ENCODE measurements at regions not wholly inside any gene's neighbourhood (a gene's known extent, or its start where the extent isn't known, plus 50 kb on each side); places are given as distances from the start of the nearest gene placed in this dataset.
"Not testable (repeated sequence)": the region's sequence is repeated elsewhere in the genome, so short reads cannot be mapped to it uniquely, and the experiment has no call there.

- Mint-ChIP-seq H3K36me3 (ENCODE audit: insufficient read depth in 2 of 2) (peaks cover 29 to 49% of the 10 kb centered on the region in 2 donors), H3K4me3 (no peak overlapping the region), H3K4me1 (ENCODE audit: low read depth) (no peaks in the 10 kb centered on the region), H3K9me3 (peaks cover 38 to 46% of the 10 kb centered on the region in 2 donors), H3K27ac (no peak overlapping the region), H3K27me3 (ENCODE audit: low read depth) (no peaks in the 10 kb centered on the region)
- ATAC-seq (replicated peaks in 1 of 2) (no peak), DNase-seq (no peak)
Observed at GRCh38 chr7:57215423-57215822, 83.2 kb upstream of the ZNF479 start.

GRCh38 chr7:57216340-57216739, 84.1 kb upstream of the ZNF479 start:
- Mint-ChIP-seq H3K27ac (no peak overlapping the region), H3K36me3 (ENCODE audit: insufficient read depth in 2 of 2) (peaks cover 34 to 58% of the 10 kb centered on the region in 2 donors), H3K4me1 (ENCODE audit: low read depth) (no peaks in the 10 kb centered on the region), H3K27me3 (ENCODE audit: low read depth) (no peaks in the 10 kb centered on the region), H3K4me3 (no peak overlapping the region), H3K9me3 (peaks cover 43 to 54% of the 10 kb centered on the region in 2 donors)
- DNase-seq, result no peak
- ATAC-seq (replicated peaks in 1 of 2), result no peak

GRCh38 chr7:57218196-57218716, 86.0 kb upstream of the ZNF479 start:
- ATAC-seq (replicated peaks in 1 of 2) (no peak), DNase-seq (no peak)
- no peak overlapping the region for H3K27ac Mint-ChIP-seq
- no peaks in the 10 kb centered on the region for H3K27me3 Mint-ChIP-seq (ENCODE audit: low read depth)
- peaks cover 43 to 56% of the 10 kb centered on the region in 2 donors for H3K9me3 Mint-ChIP-seq
- no peaks in the 10 kb centered on the region for H3K4me1 Mint-ChIP-seq (ENCODE audit: low read depth)
- H3K36me3 Mint-ChIP-seq (ENCODE audit: insufficient read depth in 2 of 2), result peaks cover 34 to 58% of the 10 kb centered on the region in 2 donors
- no peak overlapping the region for H3K4me3 Mint-ChIP-seq

GRCh38 chr7:57220746-57221145, 88.5 kb upstream of the ZNF479 start:
- no peaks in the 10 kb centered on the region for H3K27me3 Mint-ChIP-seq (ENCODE audit: low read depth)
- H3K27ac Mint-ChIP-seq, result no peak overlapping the region
- H3K36me3 Mint-ChIP-seq (ENCODE audit: insufficient read depth in 2 of 2), result peaks cover 34 to 57% of the 10 kb centered on the region in 2 donors
- ATAC-seq (replicated peaks in 1 of 2) (no peak), DNase-seq (no peak)
- peaks cover 37 to 52% of the 10 kb centered on the region in 2 donors for H3K9me3 Mint-ChIP-seq
- no peaks in the 10 kb centered on the region for H3K4me1 Mint-ChIP-seq (ENCODE audit: low read depth)
- no peak overlapping the region for H3K4me3 Mint-ChIP-seq

- ATAC-seq (replicated peaks in 1 of 2) (no peak), DNase-seq (no peak)
- H3K27me3 Mint-ChIP-seq (ENCODE audit: low read depth), result no peaks in the 10 kb centered on the region
- peaks cover 13 to 22% of the 10 kb centered on the region in 2 donors for H3K36me3 Mint-ChIP-seq (ENCODE audit: insufficient read depth in 2 of 2)
- no peak overlapping the region for H3K4me3 Mint-ChIP-seq
- H3K27ac Mint-ChIP-seq, result no peak overlapping the region
- H3K4me1 Mint-ChIP-seq (ENCODE audit: low read depth), result no peaks in the 10 kb centered on the region
- H3K9me3 Mint-ChIP-seq, result peaks cover 5 to 17% of the 10 kb centered on the region in 2 donors
Observed at GRCh38 chr7:57225666-57226065, 93.4 kb upstream of the ZNF479 start.

GRCh38 chr7:57241236-57241635, 109.0 kb upstream of the ZNF479 start:
- not testable (repeated sequence) for H3K4me3 Mint-ChIP-seq; H3K27me3 Mint-ChIP-seq (ENCODE audit: low read depth); H3K27ac Mint-ChIP-seq; ATAC-seq (replicated peaks in 1 of 2); H3K4me1 Mint-ChIP-seq (ENCODE audit: low read depth); DNase-seq
- Mint-ChIP-seq H3K9me3 (peaks cover 24 to 35% of the 10 kb centered on the region in 2 donors), H3K36me3 (ENCODE audit: insufficient read depth in 2 of 2) (peaks cover 21 to 22% of the 10 kb centered on the region in 2 donors)

GRCh38 chr7:57243551-57243950, 111.3 kb upstream of the ZNF479 start:
- not testable (repeated sequence) for H3K4me3 Mint-ChIP-seq; H3K4me1 Mint-ChIP-seq (ENCODE audit: low read depth)
- peaks cover 19 to 36% of the 10 kb centered on the region in 2 donors for H3K9me3 Mint-ChIP-seq

GRCh38 chr7:57244345-57244980, 112.2 kb upstream of the ZNF479 start:
- ATAC-seq (replicated peaks in 1 of 2); H3K4me3 Mint-ChIP-seq; H3K27me3 Mint-ChIP-seq (ENCODE audit: low read depth); H3K27ac Mint-ChIP-seq; DNase-seq; H3K4me1 Mint-ChIP-seq (ENCODE audit: low read depth): not testable (repeated sequence)
- Mint-ChIP-seq H3K36me3 (ENCODE audit: insufficient read depth in 2 of 2) (peaks cover 15 to 19% of the 10 kb centered on the region in 2 donors), H3K9me3 (peaks cover 15 to 35% of the 10 kb centered on the region in 2 donors)

More at GRCh38 chr7:57243551-57243950, 111.3 kb upstream of the ZNF479 start:
- not testable (repeated sequence) for DNase-seq; H3K27me3 Mint-ChIP-seq (ENCODE audit: low read depth); H3K27ac Mint-ChIP-seq; ATAC-seq (replicated peaks in 1 of 2)
- H3K36me3 Mint-ChIP-seq (ENCODE audit: insufficient read depth in 2 of 2), result peaks cover 17 to 22% of the 10 kb centered on the region in 2 donors

- Mint-ChIP-seq H3K4me3 (no peak overlapping the region), H3K36me3 (ENCODE audit: insufficient read depth in 2 of 2) (peaks cover 15 to 19% of the 10 kb centered on the region in 2 donors), H3K27me3 (ENCODE audit: low read depth) (no peaks in the 10 kb centered on the region), H3K27ac (no peak overlapping the region), H3K9me3 (peaks cover 15 to 35% of the 10 kb centered on the region in 2 donors), H3K4me1 (ENCODE audit: low read depth) (no peaks in the 10 kb centered on the region)
- ATAC-seq (replicated peaks in 1 of 2), result no peak
- no peak for DNase-seq
Observed at GRCh38 chr7:57245206-57245605, 113.0 kb upstream of the ZNF479 start.

GRCh38 chr7:57250801-57251200, 118.6 kb upstream of the ZNF479 start:
- Mint-ChIP-seq H3K27me3 (ENCODE audit: low read depth) (no peaks in the 10 kb centered on the region), H3K4me3 (no peak overlapping the region), H3K36me3 (ENCODE audit: insufficient read depth in 2 of 2) (peaks cover 9 to 11% of the 10 kb centered on the region in 2 donors), H3K9me3 (peaks cover 3 to 17% of the 10 kb centered on the region in 2 donors), H3K27ac (no peak overlapping the region), H3K4me1 (ENCODE audit: low read depth) (no peaks in the 10 kb centered on the region)
- ATAC-seq (replicated peaks in 1 of 2) (no peak), DNase-seq (no peak)

- ATAC-seq (replicated peaks in 1 of 2) (no peak), DNase-seq (no peak)
- Mint-ChIP-seq H3K27ac (no peak overlapping the region), H3K4me1 (ENCODE audit: low read depth) (no peaks in the 10 kb centered on the region), H3K27me3 (ENCODE audit: low read depth) (no peaks in the 10 kb centered on the region), H3K9me3 (peaks cover 2 to 7% of the 10 kb centered on the region in 2 donors), H3K36me3 (ENCODE audit: insufficient read depth in 2 of 2) (peaks cover 2 to 3% of the 10 kb centered on the region in 2 donors), H3K4me3 (no peak overlapping the region)
Observed at GRCh38 chr7:57256637-57257375, 124.6 kb upstream of the ZNF479 start.

GRCh38 chr7:57274535-57275283, 142.5 kb upstream of the ZNF479 start:
- Mint-ChIP-seq H3K4me3 (no peak overlapping the region), H3K36me3 (ENCODE audit: insufficient read depth in 2 of 2) (peaks cover 9 to 24% of the 10 kb centered on the region in 2 donors), H3K27me3 (ENCODE audit: low read depth) (no peaks in the 10 kb centered on the region), H3K4me1 (ENCODE audit: low read depth) (no peaks in the 10 kb centered on the region), H3K9me3 (peaks cover 11 to 14% of the 10 kb centered on the region in 2 donors), H3K27ac (no peak overlapping the region)
- ATAC-seq (replicated peaks in 1 of 2), result no peak
- no peak for DNase-seq

GRCh38 chr7:57300747-57301146, 149.2 kb upstream of the ZNF716 start:
- H3K4me3 Mint-ChIP-seq, result no peak overlapping the region
- no peak for ATAC-seq (replicated peaks in 1 of 2)
- H3K36me3 Mint-ChIP-seq (ENCODE audit: insufficient read depth in 2 of 2), result peaks cover 6 to 11% of the 10 kb centered on the region in 2 donors
- no peak for DNase-seq
- H3K27ac Mint-ChIP-seq, result no peak overlapping the region
- no peaks in the 10 kb centered on the region for H3K4me1 Mint-ChIP-seq (ENCODE audit: low read depth)
- no peaks in the 10 kb centered on the region for H3K27me3 Mint-ChIP-seq (ENCODE audit: low read depth)
- peaks cover 4 to 9% of the 10 kb centered on the region in 2 donors for H3K9me3 Mint-ChIP-seq
